Liver (tissue), 8 donors: ENCODE measurements at regions not wholly inside any gene's neighbourhood (a gene's known extent, or its start where the extent isn't known, plus 50 kb on each side); places are given as distances from the start of the nearest gene placed in this dataset.

Experiments
- DNase-seq: peaks from one replicate; pipeline ENCODE4 v3.0.0-alpha.2; 2017; ENCODE audit warnings: low spot score
- H3K27ac ChIP-seq, 2 donors: one replicate each; pipeline ENCODE4 v1.7.0; 2013; ENCODE audit warnings: inconsistent platforms in 2 of 2, low read length in 2 of 2, control low read depth in 1 of 2, low read depth in 1 of 2, mild to moderate bottlenecking in 1 of 2
- H3K27me3 ChIP-seq, 4 donors: one replicate each; pipeline versions ENCODE4 v1.6.1 to v1.7.0; 2013; ENCODE audit warnings: low read length in 3 of 4, inconsistent platforms in 1 of 4, mild to moderate bottlenecking in 1 of 4, moderate library complexity in 1 of 4; ENCODE audit not compliant: control insufficient read depth in 4 of 4, insufficient read depth in 4 of 4
- H3K36me3 ChIP-seq, 4 donors: one replicate each; pipeline versions ENCODE4 v1.6.1 to v1.7.0; 2013; ENCODE audit warnings: low read length in 3 of 4, mild to moderate bottlenecking in 3 of 4, low read depth in 1 of 4, moderate library complexity in 1 of 4; ENCODE audit not compliant: control insufficient read depth in 4 of 4, insufficient read depth in 3 of 4
- H3K4me1 ChIP-seq, 4 donors: one replicate each; pipeline versions ENCODE4 v1.6.1 to v1.7.0; 2013; ENCODE audit warnings: low read length in 3 of 4, mild to moderate bottlenecking in 3 of 4, moderate library complexity in 1 of 4; ENCODE audit not compliant: control insufficient read depth in 4 of 4, insufficient read depth in 4 of 4
- H3K4me3 ChIP-seq, 3 donors: one replicate each; pipeline versions ENCODE4 v1.6.1 to v1.7.0; 2013; ENCODE audit warnings: low read length in 3 of 3, control low read depth in 1 of 3, low read depth in 1 of 3, mild to moderate bottlenecking in 1 of 3
- H3K9ac ChIP-seq, 2 donors: one replicate each; pipeline ENCODE4 v1.7.0; 2013; ENCODE audit warnings: low read length in 2 of 2, mild to moderate bottlenecking in 2 of 2, moderate library complexity in 2 of 2, control low read depth in 1 of 2, low read depth in 1 of 2
- H3K9me3 ChIP-seq, 4 donors: one replicate each; pipeline versions ENCODE4 v1.6.1 to v1.7.0; 2013; ENCODE audit warnings: low read length in 3 of 4; ENCODE audit not compliant: control insufficient read depth in 4 of 4
- ATF3 ChIP-seq: IDR thresholded peaks from 2 replicates; pipeline ENCODE4 v1.6.1; 2016; ENCODE audit warnings: antibody characterized with exemption
- CTCF ChIP-seq: fragments of 150-350 bp; IDR thresholded peaks from 2 replicates; pipeline ENCODE4 v1.5.1; 2017; ENCODE audit warnings: improper control_type of control experiment, low read depth, low read length; ENCODE audit not compliant: missing input control
- EGR1 ChIP-seq, 2 donors: IDR thresholded peaks; 2 replicates each; pipeline ENCODE4 v1.6.1; 2016 to 2018; ENCODE audit warnings: antibody characterized with exemption in 2 of 2, low read depth in 2 of 2
- FOXA1 ChIP-seq: IDR thresholded peaks from 2 replicates; pipeline ENCODE4 v1.6.1; 2016; ENCODE audit warnings: antibody characterized with exemption
- FOXA2 ChIP-seq: IDR thresholded peaks from 2 replicates; pipeline ENCODE4 v1.6.1; 2016; ENCODE audit warnings: antibody characterized with exemption
- GABPA ChIP-seq, 2 donors: IDR thresholded peaks in 1 of 2; conservative IDR thresholded peaks in 1 of 2; 2 replicates each; pipeline ENCODE4 v1.6.1; 2016; ENCODE audit warnings: antibody characterized with exemption in 2 of 2, mild to moderate bottlenecking in 1 of 2, moderate library complexity in 1 of 2
- HNF4A ChIP-seq, 2 donors: conservative IDR thresholded peaks; 2 replicates each; pipeline ENCODE4 v1.6.1; 2016; ENCODE audit warnings: antibody characterized with exemption in 2 of 2, mild to moderate bottlenecking in 2 of 2
- HNF4G ChIP-seq: IDR thresholded peaks from 2 replicates; pipeline ENCODE4 v1.6.1; 2016; ENCODE audit warnings: antibody characterized with exemption
- JUND ChIP-seq, 2 donors: IDR thresholded peaks; 2 replicates each; pipeline ENCODE4 v1.6.1; 2016; ENCODE audit warnings: antibody characterized with exemption in 2 of 2
- MAX ChIP-seq: IDR thresholded peaks from 2 replicates; pipeline ENCODE4 v1.6.1; 2016; ENCODE audit warnings: antibody characterized with exemption
- NR2F2 ChIP-seq: IDR thresholded peaks from 2 replicates; pipeline ENCODE4 v1.6.1; 2016; ENCODE audit warnings: antibody characterized with exemption
- RAD21 ChIP-seq, 2 donors: IDR thresholded peaks; 2 replicates each; pipeline ENCODE4 v1.6.1; 2016; ENCODE audit warnings: antibody characterized with exemption in 2 of 2, mild to moderate bottlenecking in 2 of 2
- TAF1 ChIP-seq: conservative IDR thresholded peaks from 2 replicates; pipeline ENCODE4 v1.6.1; 2016; ENCODE audit warnings: antibody characterized with exemption, mild to moderate bottlenecking
- YY1 ChIP-seq: IDR thresholded peaks from 2 replicates; pipeline ENCODE4 v1.6.1; 2016; ENCODE audit warnings: antibody characterized with exemption, mild to moderate bottlenecking
- WGBS: extraction: QIAGEN DNeasy Blood & Tissue Kit; methylation state at CpG from one replicate; pipeline ENCODE4 v1.1.7; 2013; 5-methylcytosine and 5-hydroxymethylcytosine counted together
- TF ChIP-seq, protein P1 (sequence below): IDR thresholded peaks from 2 replicates; pipeline ENCODE4 v1.6.1; 2016; ENCODE audit warnings: antibody characterized with exemption, mild to moderate bottlenecking
- TF ChIP-seq, protein P2 (sequence below): IDR thresholded peaks from 2 replicates; pipeline ENCODE4 v1.6.1; 2016; ENCODE audit warnings: antibody characterized with exemption
- donor health status: healthy.
- donor health status: healthy.
- donor health status: healthy.
- donor health status: healthy.
- donor health status: healthy.

DNA sequence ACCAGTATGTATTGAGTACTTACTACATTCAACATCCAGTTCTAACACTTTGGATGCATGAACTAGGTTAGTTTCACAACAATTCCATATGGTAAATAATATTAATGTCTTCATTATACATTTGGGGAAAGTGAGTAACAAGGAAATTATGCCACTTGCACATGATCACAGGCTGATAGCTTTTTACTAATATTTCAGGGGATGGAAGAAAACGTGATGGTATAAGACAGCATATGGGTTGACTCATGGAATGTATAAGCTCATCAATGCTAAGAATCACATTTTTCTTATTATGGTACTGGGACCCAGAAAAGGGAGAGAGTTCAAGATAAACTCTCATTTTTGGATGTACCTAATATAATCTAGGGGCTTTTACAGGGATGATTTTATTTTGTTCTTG lies 188.7 kb downstream of the MIAT start:
- Histone ChIP-seq H3K36me3 (no peaks in the 10 kb centered on the region), H3K9ac (no peak overlapping the region), H3K4me3 (no peak overlapping the region), H3K9me3 (no peaks in the 10 kb centered on the region), H3K27ac (no peak overlapping the region), H3K27me3 (no peaks in the 10 kb centered on the region), H3K4me1 (no peaks in the 10 kb centered on the region)
- WGBS = 79% methylated on average over 1 of the region's 1 CpG
- no peak for TF ChIP-seq HNF4G
- TF ChIP-seq, protein P1, sequence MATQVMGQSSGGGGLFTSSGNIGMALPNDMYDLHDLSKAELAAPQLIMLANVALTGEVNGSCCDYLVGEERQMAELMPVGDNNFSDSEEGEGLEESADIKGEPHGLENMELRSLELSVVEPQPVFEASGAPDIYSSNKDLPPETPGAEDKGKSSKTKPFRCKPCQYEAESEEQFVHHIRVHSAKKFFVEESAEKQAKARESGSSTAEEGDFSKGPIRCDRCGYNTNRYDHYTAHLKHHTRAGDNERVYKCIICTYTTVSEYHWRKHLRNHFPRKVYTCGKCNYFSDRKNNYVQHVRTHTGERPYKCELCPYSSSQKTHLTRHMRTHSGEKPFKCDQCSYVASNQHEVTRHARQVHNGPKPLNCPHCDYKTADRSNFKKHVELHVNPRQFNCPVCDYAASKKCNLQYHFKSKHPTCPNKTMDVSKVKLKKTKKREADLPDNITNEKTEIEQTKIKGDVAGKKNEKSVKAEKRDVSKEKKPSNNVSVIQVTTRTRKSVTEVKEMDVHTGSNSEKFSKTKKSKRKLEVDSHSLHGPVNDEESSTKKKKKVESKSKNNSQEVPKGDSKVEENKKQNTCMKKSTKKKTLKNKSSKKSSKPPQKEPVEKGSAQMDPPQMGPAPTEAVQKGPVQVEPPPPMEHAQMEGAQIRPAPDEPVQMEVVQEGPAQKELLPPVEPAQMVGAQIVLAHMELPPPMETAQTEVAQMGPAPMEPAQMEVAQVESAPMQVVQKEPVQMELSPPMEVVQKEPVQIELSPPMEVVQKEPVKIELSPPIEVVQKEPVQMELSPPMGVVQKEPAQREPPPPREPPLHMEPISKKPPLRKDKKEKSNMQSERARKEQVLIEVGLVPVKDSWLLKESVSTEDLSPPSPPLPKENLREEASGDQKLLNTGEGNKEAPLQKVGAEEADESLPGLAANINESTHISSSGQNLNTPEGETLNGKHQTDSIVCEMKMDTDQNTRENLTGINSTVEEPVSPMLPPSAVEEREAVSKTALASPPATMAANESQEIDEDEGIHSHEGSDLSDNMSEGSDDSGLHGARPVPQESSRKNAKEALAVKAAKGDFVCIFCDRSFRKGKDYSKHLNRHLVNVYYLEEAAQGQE = no peak
- no peak for TF ChIP-seq NR2F2
- TF ChIP-seq FOXA2 = no peak
- TF ChIP-seq ATF3 = no peak
- no peak for TF ChIP-seq GABPA (IDR thresholded peaks at IDR 0.05 in 1 of 2, conservative IDR thresholded peaks at IDR 0.05 in 1 of 2)
- no peak for TF ChIP-seq MAX
- no peak for TF ChIP-seq RAD21 (IDR thresholded peaks at IDR 0.05)
- TF ChIP-seq JUND (IDR thresholded peaks at IDR 0.05) = no peak
- TF ChIP-seq EGR1 (IDR thresholded peaks at IDR 0.05; ENCODE audit: low read depth in 2 of 2) = no peak
- TF ChIP-seq, protein P2, sequence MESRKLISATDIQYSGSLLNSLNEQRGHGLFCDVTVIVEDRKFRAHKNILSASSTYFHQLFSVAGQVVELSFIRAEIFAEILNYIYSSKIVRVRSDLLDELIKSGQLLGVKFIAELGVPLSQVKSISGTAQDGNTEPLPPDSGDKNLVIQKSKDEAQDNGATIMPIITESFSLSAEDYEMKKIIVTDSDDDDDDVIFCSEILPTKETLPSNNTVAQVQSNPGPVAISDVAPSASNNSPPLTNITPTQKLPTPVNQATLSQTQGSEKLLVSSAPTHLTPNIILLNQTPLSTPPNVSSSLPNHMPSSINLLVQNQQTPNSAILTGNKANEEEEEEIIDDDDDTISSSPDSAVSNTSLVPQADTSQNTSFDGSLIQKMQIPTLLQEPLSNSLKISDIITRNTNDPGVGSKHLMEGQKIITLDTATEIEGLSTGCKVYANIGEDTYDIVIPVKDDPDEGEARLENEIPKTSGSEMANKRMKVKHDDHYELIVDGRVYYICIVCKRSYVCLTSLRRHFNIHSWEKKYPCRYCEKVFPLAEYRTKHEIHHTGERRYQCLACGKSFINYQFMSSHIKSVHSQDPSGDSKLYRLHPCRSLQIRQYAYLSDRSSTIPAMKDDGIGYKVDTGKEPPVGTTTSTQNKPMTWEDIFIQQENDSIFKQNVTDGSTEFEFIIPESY = no peak
- TF ChIP-seq HNF4A (conservative IDR thresholded peaks at IDR 0.05) = no peak
- TF ChIP-seq CTCF = no peak
- no peak for TF ChIP-seq YY1
- DNase-seq = no peak

- Histone ChIP-seq H3K36me3 (no peaks in the 10 kb centered on the region), H3K9ac (no peak overlapping the region), H3K27me3 (no peaks in the 10 kb centered on the region), H3K27ac (no peak overlapping the region), H3K9me3 (no peaks in the 10 kb centered on the region), H3K4me3 (no peak overlapping the region), H3K4me1 (no peaks in the 10 kb centered on the region)
- 91% methylated on average over 2 of the region's 2 CpGs for WGBS
- no peak for DNase-seq
- TF ChIP-seq FOXA1 = no peak
- TF ChIP-seq MAX = no peak
- no peak for TF ChIP-seq TAF1
- TF ChIP-seq, protein P1 = no peak
These were observed 189.3 kb downstream of the MIAT start for GRCh38 chr22:26846645-26847044.
